ENCODE measurements at regions not wholly inside any gene's neighbourhood (a gene's known extent, or its start where the extent isn't known, plus 50 kb on each side); places are given as distances from the start of the nearest gene placed in this dataset.

- TF ChIP-seq CTCF (IDR thresholded peaks at IDR 0.05), result no peak
- no peak for TF ChIP-seq POLR2A (IDR thresholded peaks at IDR 0.05)
These were observed 391.3 kb upstream of the GRM3 start for GRCh38 chr7:86252406-86252805.

Measured in lower leg skin (tissue), 3 donors.